ENCODE measurements at regions not wholly inside any gene's neighbourhood (a gene's known extent, or its start where the extent isn't known, plus 50 kb on each side); places are given as distances from the start of the nearest gene placed in this dataset.
A peak's percentile ranks its signal among the peaks of the same experiment; 100 is the strongest.

DNA sequence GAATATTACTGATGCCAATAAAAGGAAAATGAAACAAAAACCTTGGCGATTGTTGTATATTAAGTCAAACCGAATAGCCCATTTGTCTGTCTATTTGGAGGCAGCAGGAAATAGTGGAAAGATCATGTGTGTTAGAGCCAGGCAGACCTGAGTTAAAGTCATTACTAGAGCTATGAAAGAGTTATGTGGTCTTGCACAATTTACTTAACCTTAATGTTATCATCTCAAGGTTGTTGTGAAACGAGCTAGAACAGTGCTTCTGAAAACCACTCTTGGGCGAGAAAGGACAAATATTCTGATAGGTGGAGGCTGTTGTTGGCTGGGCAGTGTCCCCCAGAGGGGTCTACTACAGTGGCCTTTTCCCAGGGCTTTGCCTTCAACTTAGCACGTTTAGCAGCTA, 60.0 kb upstream of the NUP160 start:
- no peak overlapping the region for H3K4me2 ChIP-seq
- no peaks in the 10 kb centered on the region for H4K20me1 ChIP-seq (ENCODE audit: insufficient read depth, poor library complexity, severe bottlenecking)
- no peaks in the 10 kb centered on the region for H3K9me2 ChIP-seq (replicated peaks; ENCODE audit: insufficient read depth)
- H2AFZ ChIP-seq = no peak overlapping the region
- 67% methylated on average over 5 of the region's 5 CpGs for WGBS (ENCODE audit: low lambda C conversion rate, missing lambda C conversion rate)
- no peaks in the 10 kb centered on the region for H3K79me2 ChIP-seq
- H3K36me3 ChIP-seq (replicated peaks; ENCODE audit: insufficient read depth, low read depth) = no peaks in the 10 kb centered on the region
- H3K4me1 ChIP-seq (ENCODE audit: insufficient read depth) = no peaks in the 10 kb centered on the region
- peak overlapping the region; percentile 23 for H3K27ac ChIP-seq
- TF ChIP-seq, protein P1, sequence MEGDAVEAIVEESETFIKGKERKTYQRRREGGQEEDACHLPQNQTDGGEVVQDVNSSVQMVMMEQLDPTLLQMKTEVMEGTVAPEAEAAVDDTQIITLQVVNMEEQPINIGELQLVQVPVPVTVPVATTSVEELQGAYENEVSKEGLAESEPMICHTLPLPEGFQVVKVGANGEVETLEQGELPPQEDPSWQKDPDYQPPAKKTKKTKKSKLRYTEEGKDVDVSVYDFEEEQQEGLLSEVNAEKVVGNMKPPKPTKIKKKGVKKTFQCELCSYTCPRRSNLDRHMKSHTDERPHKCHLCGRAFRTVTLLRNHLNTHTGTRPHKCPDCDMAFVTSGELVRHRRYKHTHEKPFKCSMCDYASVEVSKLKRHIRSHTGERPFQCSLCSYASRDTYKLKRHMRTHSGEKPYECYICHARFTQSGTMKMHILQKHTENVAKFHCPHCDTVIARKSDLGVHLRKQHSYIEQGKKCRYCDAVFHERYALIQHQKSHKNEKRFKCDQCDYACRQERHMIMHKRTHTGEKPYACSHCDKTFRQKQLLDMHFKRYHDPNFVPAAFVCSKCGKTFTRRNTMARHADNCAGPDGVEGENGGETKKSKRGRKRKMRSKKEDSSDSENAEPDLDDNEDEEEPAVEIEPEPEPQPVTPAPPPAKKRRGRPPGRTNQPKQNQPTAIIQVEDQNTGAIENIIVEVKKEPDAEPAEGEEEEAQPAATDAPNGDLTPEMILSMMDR (IDR thresholded peaks at IDR 0.05; ENCODE audit: poor library complexity) = no peak
- TF ChIP-seq EZH2phosphoT487 (IDR thresholded peaks at IDR 0.05; ENCODE audit: low read depth, severe bottlenecking, unreplicated experiment) (no peak), EZH2 (IDR thresholded peaks at IDR 0.05; ENCODE audit: borderline replicate concordance) (no peak)
- H3K27me3 ChIP-seq = no peaks in the 10 kb centered on the region
- H3K4me3 ChIP-seq = no peak overlapping the region
- no peaks in the 10 kb centered on the region for H3K9me3 ChIP-seq (ENCODE audit: low read depth)
- peak; percentile 49 for DNase-seq (ENCODE audit: low spot score)

DNA sequence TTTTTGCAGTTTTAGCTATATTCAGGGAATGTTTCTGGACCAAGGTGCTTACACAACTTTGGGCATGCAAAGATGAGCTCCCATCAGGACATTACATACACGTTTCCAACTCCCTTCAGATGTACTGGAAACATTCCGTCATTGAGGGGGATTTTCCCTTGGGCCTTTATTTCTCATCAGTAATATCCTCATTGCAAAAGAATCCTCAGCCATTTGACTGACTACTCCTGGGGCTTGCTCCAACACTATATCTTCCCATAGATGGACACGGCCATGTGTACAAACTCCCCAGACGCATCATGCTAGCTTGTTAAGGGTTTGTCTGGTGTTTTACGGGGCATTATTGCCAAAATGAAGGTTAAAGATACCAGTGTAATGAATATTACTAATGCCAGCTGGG, 59.3 kb upstream of the NUP160 start:
- no peaks in the 10 kb centered on the region for H3K4me1 ChIP-seq (ENCODE audit: insufficient read depth)
- no peaks in the 10 kb centered on the region for H4K20me1 ChIP-seq (ENCODE audit: insufficient read depth, poor library complexity, severe bottlenecking)
- DNase-seq (ENCODE audit: low spot score) = peak; percentile 34
- TF ChIP-seq EZH2 (IDR thresholded peaks at IDR 0.05; ENCODE audit: borderline replicate concordance) (no peak), EZH2phosphoT487 (IDR thresholded peaks at IDR 0.05; ENCODE audit: low read depth, severe bottlenecking, unreplicated experiment) (no peak)
- TF ChIP-seq, protein P1 (IDR thresholded peaks at IDR 0.05; ENCODE audit: poor library complexity) = no peak
- no peaks in the 10 kb centered on the region for H3K36me3 ChIP-seq (replicated peaks; ENCODE audit: insufficient read depth, low read depth)
- no peaks in the 10 kb centered on the region for H3K9me2 ChIP-seq (replicated peaks; ENCODE audit: insufficient read depth)
- no peak overlapping the region for H2AFZ ChIP-seq
- 87% methylated on average over 5 of the region's 5 CpGs for WGBS (ENCODE audit: low lambda C conversion rate, missing lambda C conversion rate)
- H3K27ac ChIP-seq = peak overlapping the region; percentile 23
- no peak overlapping the region for H3K4me3 ChIP-seq
- no peaks in the 10 kb centered on the region for H3K79me2 ChIP-seq
- H3K4me2 ChIP-seq = no peak overlapping the region
- no peaks in the 10 kb centered on the region for H3K9me3 ChIP-seq (ENCODE audit: low read depth)
- no peaks in the 10 kb centered on the region for H3K27me3 ChIP-seq

DNA sequence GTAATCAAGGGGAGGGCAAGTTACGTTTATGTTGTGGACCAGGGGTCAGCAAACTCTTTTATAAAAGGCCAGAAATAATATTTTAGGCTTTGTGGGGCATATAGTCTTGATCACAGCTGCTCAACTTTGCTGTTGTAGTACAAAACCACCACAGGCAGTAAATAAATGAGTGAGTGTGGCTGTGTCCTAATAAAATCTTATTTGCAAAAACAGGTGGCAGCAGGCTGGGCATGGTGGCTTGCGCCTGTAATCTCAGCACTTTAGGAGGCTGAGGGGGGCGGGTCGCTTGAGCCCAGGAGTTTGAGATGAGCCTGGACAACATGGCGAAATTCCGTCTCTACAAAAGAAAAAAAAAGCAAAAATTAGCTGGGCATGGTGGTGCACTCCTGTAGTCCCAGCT, 57.9 kb upstream of the NUP160 start:
- H3K36me3 ChIP-seq (replicated peaks; ENCODE audit: insufficient read depth, low read depth) = no peaks in the 10 kb centered on the region
- no peaks in the 10 kb centered on the region for H3K79me2 ChIP-seq
- no peaks in the 10 kb centered on the region for H3K27me3 ChIP-seq
- no peaks in the 10 kb centered on the region for H4K20me1 ChIP-seq (ENCODE audit: insufficient read depth, poor library complexity, severe bottlenecking)
- no peak overlapping the region for H2AFZ ChIP-seq
- WGBS (ENCODE audit: low lambda C conversion rate, missing lambda C conversion rate) = 93% methylated on average over 6 of the region's 6 CpGs
- no peak overlapping the region for H3K27ac ChIP-seq
- no peak for DNase-seq (ENCODE audit: low spot score)
- no peaks in the 10 kb centered on the region for H3K9me2 ChIP-seq (replicated peaks; ENCODE audit: insufficient read depth)
- no peak overlapping the region for H3K4me2 ChIP-seq
- no peaks in the 10 kb centered on the region for H3K9me3 ChIP-seq (ENCODE audit: low read depth)
- TF ChIP-seq EZH2phosphoT487 (IDR thresholded peaks at IDR 0.05; ENCODE audit: low read depth, severe bottlenecking, unreplicated experiment) = no peak
- TF ChIP-seq, protein P1 (IDR thresholded peaks at IDR 0.05; ENCODE audit: poor library complexity) = no peak
- no peak for TF ChIP-seq EZH2 (IDR thresholded peaks at IDR 0.05; ENCODE audit: borderline replicate concordance)
- no peaks in the 10 kb centered on the region for H3K4me1 ChIP-seq (ENCODE audit: insufficient read depth)
- no peak overlapping the region for H3K4me3 ChIP-seq

All from hepatocyte (in vitro differentiated cells).